Ascending aorta (tissue), 2 donors: ENCODE measurements at regions not wholly inside any gene's neighbourhood (a gene's known extent, or its start where the extent isn't known, plus 50 kb on each side); places are given as distances from the start of the nearest gene placed in this dataset.

ENCODE experiments used
- DNase-seq, 2 donors: peaks; one replicate each; pipeline ENCODE4 v3.0.0-alpha.2; 2019; ENCODE audit warnings: low spot score in 2 of 2
- H3K27ac ChIP-seq, 2 donors: fragments of 200-600 bp; sonication (generic); one replicate each; pipeline ENCODE4 v1.5.1; 2016 to 2017; ENCODE audit warnings: mild to moderate bottlenecking in 1 of 2
- H3K27me3 ChIP-seq: fragments of 200-600 bp; sonication (generic); one replicate; pipeline ENCODE4 v1.5.1; 2017
- H3K36me3 ChIP-seq, 2 donors: fragments of 200-600 bp; sonication (generic); one replicate each; pipeline ENCODE4 v1.5.1; 2016
- H3K4me1 ChIP-seq, 2 donors: fragments of 200-600 bp; sonication (generic); one replicate each; pipeline ENCODE4 v1.5.1; 2016 to 2017; ENCODE audit warnings: mild to moderate bottlenecking in 1 of 2
- H3K4me3 ChIP-seq, 2 donors: fragments of 200-600 bp; sonication (generic); one replicate each; pipeline ENCODE4 v1.5.1; 2016 to 2017; ENCODE audit warnings: mild to moderate bottlenecking in 1 of 2
- H3K9me3 ChIP-seq, 2 donors: fragments of 200-600 bp; sonication (generic); one replicate each; pipeline ENCODE4 v1.5.1; 2016
- intact Hi-C: fragments of 100-400 bp; cut with DNase I; formaldehyde crosslinking; loops from one replicate; pipeline ENCODE4 v1.15.1; 2023
- TF ChIP-seq, protein P1 (sequence below), 3 experiments: fragments of 200-600 bp in 2 of 3; fragments of 450-650 bp in 1 of 3; sonication (generic) in 2 of 3; IDR thresholded peaks; one replicate each; pipeline ENCODE4 v1.5.1; 2016 to 2019; ENCODE audit warnings: antibody characterized with exemption in 3 of 3, mild to moderate bottlenecking in 1 of 3, moderate library complexity in 1 of 3

DNA sequence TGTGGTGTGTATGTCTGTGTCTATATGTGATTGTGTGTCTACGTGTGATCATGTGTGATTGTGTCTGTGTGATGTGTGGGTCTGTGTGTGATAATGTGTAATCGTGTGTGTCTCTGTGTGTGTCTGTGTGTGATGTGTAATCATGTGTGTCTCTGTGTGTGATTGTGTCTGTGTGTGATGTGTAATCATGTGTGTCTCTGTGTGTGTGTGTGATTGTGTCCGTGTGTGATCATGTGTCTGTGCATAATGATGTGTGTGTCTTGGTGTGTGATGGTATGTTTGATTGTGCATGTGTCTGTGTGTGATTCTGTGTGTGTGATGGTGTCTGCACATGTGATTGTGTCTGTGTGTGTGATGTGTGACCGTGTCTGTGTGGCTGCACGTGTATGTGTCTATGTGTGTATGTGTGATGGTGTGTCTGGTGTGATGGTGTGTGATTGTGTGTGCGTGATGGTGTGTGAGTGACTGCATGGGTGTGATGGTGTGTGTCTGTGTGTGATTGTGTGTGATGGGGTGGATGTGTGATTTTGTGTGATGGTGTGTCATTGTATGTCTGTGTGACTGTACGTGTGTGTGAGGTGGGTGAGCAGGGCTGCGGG lies 78.9 kb downstream of the RTP5 start:
- intact Hi-C loops: no loop called here
- DNase-seq: no peak
- H3K36me3 ChIP-seq: no peaks in the 10 kb centered on the region
- no peaks in the 10 kb centered on the region for H3K27me3 ChIP-seq
- H3K9me3 ChIP-seq: no peaks in the 10 kb centered on the region
- TF ChIP-seq, protein P1, sequence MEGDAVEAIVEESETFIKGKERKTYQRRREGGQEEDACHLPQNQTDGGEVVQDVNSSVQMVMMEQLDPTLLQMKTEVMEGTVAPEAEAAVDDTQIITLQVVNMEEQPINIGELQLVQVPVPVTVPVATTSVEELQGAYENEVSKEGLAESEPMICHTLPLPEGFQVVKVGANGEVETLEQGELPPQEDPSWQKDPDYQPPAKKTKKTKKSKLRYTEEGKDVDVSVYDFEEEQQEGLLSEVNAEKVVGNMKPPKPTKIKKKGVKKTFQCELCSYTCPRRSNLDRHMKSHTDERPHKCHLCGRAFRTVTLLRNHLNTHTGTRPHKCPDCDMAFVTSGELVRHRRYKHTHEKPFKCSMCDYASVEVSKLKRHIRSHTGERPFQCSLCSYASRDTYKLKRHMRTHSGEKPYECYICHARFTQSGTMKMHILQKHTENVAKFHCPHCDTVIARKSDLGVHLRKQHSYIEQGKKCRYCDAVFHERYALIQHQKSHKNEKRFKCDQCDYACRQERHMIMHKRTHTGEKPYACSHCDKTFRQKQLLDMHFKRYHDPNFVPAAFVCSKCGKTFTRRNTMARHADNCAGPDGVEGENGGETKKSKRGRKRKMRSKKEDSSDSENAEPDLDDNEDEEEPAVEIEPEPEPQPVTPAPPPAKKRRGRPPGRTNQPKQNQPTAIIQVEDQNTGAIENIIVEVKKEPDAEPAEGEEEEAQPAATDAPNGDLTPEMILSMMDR (IDR thresholded peaks at IDR 0.05): no peak
- no peaks in the 10 kb centered on the region for H3K4me1 ChIP-seq
- no peak overlapping the region for H3K27ac ChIP-seq
- no peak overlapping the region for H3K4me3 ChIP-seq

DNA sequence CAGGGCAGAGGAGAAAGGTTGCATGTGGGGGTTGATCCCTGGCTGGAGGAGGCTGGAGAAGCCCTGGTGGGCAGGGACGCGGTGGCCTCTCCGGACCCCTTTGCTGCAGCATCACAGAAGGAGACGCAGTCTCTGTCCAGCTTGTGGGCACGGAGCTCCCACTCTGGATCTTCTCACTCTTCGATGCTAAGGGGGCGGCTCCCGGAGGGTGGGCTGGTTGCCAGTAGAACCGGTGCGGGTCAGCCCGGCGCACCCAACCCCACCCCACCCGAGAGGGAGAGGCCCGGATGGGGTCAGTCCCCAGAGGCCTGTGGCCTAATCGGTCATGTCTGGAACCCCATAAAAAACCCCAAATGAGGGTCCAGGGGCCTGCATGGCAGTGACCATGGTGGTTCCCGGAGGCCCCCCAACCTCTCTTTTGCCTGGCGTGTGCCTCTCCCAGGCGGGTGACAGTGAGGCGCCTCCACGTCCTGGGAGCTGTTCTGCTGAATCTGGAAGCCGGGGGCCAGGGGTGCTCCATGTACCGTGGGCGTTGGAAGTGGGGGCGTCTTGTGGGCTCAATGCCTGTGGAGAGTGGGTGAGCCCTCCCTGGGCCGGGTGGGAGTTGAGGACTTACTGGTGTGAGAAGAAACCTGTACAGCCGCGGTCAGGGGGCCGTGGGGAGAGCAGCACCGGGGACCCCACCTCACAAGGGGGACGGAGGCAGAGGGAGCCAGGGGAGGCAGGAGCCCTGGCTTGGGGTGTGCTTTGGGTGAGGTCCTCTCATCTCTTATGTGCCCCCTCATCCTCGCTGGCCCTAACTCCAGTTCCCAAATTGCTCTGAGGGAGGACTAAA lies 79.6 kb downstream of the RTP5 start:
- no peak for DNase-seq
- H3K4me3 ChIP-seq: no peak overlapping the region
- TF ChIP-seq, protein P1 (IDR thresholded peaks at IDR 0.05): no peak
- no peaks in the 10 kb centered on the region for H3K9me3 ChIP-seq
- no peaks in the 10 kb centered on the region for H3K36me3 ChIP-seq
- no peak overlapping the region for H3K27ac ChIP-seq
- no peaks in the 10 kb centered on the region for H3K4me1 ChIP-seq
- intact Hi-C loops: no loop called here
- H3K27me3 ChIP-seq: no peaks in the 10 kb centered on the region

DNA sequence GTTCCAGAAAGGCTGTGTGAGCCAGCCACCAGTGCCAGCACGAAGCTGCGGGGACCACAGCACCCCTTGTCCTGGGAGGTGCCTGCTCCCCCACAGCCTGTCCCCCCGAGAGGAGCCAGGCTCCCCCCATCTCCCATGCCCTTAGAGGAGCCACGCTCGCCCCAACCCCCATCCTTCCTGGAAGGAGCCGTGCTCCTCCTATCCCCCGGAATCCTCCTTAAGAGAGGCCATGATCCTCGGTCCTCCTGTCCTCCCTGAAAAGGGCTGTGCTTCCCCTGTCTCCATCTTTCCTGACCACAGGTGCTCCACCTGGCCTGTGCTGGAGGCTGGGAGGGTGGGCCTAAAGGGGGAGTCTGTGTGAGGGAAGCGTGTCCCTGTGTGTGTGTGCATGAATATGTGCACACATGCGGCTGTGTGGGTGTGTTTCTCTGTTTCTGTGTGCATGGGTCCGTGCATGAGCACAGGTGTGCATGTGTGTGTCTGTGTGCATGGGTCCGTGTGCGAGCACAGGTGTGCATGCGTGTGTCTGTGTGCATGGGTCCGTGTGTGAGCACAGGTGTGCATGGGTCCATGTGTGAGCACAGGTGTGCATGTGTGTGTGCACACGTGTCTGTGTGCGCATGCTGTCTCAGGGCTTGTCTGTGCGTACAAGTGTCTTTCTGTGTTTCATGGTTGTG lies 80.3 kb downstream of the RTP5 start:
- Histone ChIP-seq H3K36me3 (no peaks in the 10 kb centered on the region), H3K27ac (no peak overlapping the region), H3K4me1 (no peaks in the 10 kb centered on the region), H3K4me3 (no peak overlapping the region), H3K27me3 (no peaks in the 10 kb centered on the region), H3K9me3 (no peaks in the 10 kb centered on the region)
- TF ChIP-seq, protein P1 (IDR thresholded peaks at IDR 0.05): no peak
- DNase-seq: no peak
- intact Hi-C loops: no loop called here

DNA sequence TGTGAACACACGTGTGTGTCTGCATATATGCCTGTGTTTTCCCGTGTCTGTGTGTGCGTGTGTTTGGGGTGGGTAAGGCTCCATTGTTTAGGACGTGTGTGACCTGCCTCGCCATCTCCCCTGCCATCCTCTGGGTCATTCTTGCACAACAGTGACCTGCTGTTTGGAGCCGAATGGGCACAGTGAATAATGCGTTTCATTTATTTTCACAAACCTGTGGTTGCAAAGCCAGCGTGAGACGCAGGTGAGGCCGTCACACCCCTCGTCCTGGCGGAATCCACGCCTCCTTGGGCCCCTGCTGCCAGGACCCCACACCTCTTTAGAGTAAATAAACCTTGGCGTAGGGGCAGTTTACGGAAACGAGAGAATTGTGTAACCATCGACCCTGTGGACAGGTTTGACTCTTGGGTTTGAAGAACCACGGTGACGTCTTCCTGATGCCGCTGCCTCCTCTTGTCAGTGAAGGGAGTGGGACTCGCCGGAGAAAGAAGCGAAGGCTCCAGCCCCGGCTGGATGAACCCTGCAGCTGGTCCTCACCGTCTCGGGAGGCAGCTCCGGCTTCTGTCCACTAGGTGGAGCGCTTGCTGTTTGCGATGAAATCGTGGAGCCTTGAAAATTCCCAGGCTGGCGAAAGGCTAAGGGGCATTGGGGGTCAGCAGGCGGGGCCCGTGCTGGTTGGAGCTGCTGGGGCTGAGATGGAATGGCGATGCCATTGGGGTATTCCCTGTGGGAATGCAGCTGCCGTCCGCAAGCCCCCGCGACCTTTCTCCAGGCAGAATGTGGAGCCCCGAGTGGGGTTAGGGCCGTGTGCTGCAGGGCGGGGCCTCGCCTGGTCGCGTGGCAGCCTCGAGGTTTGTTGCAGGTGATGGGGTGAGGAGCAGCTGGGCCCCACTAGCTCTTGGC lies 81.1 kb downstream of the RTP5 start:
- no peaks in the 10 kb centered on the region for H3K27me3 ChIP-seq
- no peaks in the 10 kb centered on the region for H3K36me3 ChIP-seq
- TF ChIP-seq, protein P1 (IDR thresholded peaks at IDR 0.05): peak; percentile 46 to 92 (median 76)
- H3K9me3 ChIP-seq: no peaks in the 10 kb centered on the region
- DNase-seq: peak in 1 of 2 donors; percentile 76
- H3K4me1 ChIP-seq: no peaks in the 10 kb centered on the region
- no peak overlapping the region for H3K27ac ChIP-seq
- intact Hi-C loops: no loop called here
- no peak overlapping the region for H3K4me3 ChIP-seq

DNA sequence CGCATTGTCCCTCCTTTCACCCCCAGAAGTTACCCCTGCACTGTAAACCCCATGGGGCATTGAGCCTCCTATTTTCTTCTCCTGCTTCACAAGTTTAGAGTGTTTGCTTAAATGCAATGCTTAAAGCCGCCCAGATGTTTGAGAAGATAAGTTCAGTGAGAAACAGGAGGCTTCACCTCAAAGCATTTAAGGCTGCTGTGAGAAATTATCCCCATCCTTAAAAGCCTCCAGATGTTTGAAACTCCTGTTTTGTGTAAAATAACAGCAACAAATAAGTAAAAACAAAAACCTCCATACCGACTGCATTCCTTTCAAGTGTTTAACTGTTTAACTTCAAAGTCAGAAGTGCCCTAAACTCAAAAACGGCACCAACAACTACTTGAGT lies 81.8 kb downstream of the RTP5 start:
- H3K27ac ChIP-seq: no peak overlapping the region
- no peaks in the 10 kb centered on the region for H3K4me1 ChIP-seq
- DNase-seq: no peak
- intact Hi-C loops: no loop called here
- H3K4me3 ChIP-seq: no peak overlapping the region
- H3K36me3 ChIP-seq: no peaks in the 10 kb centered on the region
- no peaks in the 10 kb centered on the region for H3K27me3 ChIP-seq
- no peaks in the 10 kb centered on the region for H3K9me3 ChIP-seq
- TF ChIP-seq, protein P1 (IDR thresholded peaks at IDR 0.05): no peak
